Endothelial cell (in vitro differentiated cells): ENCODE measurements at regions not wholly inside any gene's neighbourhood (a gene's known extent, or its start where the extent isn't known, plus 50 kb on each side); places are given as distances from the start of the nearest gene placed in this dataset.

Source experiments
- DNase-seq: peaks from one replicate; pipeline ENCODE4 v3.0.0; 2021; ENCODE audit warnings: low spot score
- H3K27ac Mint-ChIP-seq: one replicate; pipeline ENCODE4 v1.8.0; 2021; ENCODE audit warnings: mixed read lengths, inconsistent platforms; ENCODE audit not compliant: unreplicated experiment
- H3K27me3 Mint-ChIP-seq: one replicate; pipeline ENCODE4 v1.8.0; 2021; ENCODE audit warnings: mild to moderate bottlenecking, moderate library complexity, mixed read lengths, inconsistent platforms; ENCODE audit not compliant: unreplicated experiment
- H3K36me3 Mint-ChIP-seq: one replicate; pipeline ENCODE4 v1.8.0; 2021; ENCODE audit warnings: mild to moderate bottlenecking, low read depth, mixed read lengths, inconsistent platforms; ENCODE audit not compliant: unreplicated experiment
- H3K4me1 Mint-ChIP-seq: one replicate; pipeline ENCODE4 v1.8.0; 2021; ENCODE audit warnings: mild to moderate bottlenecking, mixed read lengths, inconsistent platforms; ENCODE audit not compliant: unreplicated experiment
- H3K4me3 Mint-ChIP-seq: one replicate; pipeline ENCODE4 v1.8.0; 2021; ENCODE audit warnings: mild to moderate bottlenecking, mixed read lengths, inconsistent platforms; ENCODE audit not compliant: unreplicated experiment
- H3K9me3 Mint-ChIP-seq: one replicate; pipeline ENCODE4 v1.8.0; 2021; ENCODE audit warnings: mixed read lengths, inconsistent platforms; ENCODE audit not compliant: unreplicated experiment
- CTCF ChIP-seq: fragments of 200-600 bp; sonication (generic); IDR thresholded peaks from one replicate; pipeline ENCODE4 v1.5.0; 2021; ENCODE audit warnings: antibody characterized with exemption; ENCODE audit not compliant: unreplicated experiment

GRCh38 chr10:65130162-65130758 is 1609.1 kb downstream of the REEP3 start:
- H3K36me3 Mint-ChIP-seq: no peaks in the 10 kb centered on the region
- no peak for TF ChIP-seq CTCF
- no peaks in the 10 kb centered on the region for H3K9me3 Mint-ChIP-seq
- H3K4me3 Mint-ChIP-seq: no peak overlapping the region
- no peaks in the 10 kb centered on the region for H3K4me1 Mint-ChIP-seq
- DNase-seq: no peak
- no peaks in the 10 kb centered on the region for H3K27me3 Mint-ChIP-seq
- H3K27ac Mint-ChIP-seq: no peak overlapping the region

GRCh38 chr10:65133652-65134051 is 1612.5 kb downstream of the REEP3 start:
- Mint-ChIP-seq H3K4me3 (no peak overlapping the region), H3K36me3 (no peaks in the 10 kb centered on the region), H3K4me1 (no peaks in the 10 kb centered on the region), H3K27me3 (no peaks in the 10 kb centered on the region), H3K9me3 (no peaks in the 10 kb centered on the region), H3K27ac (no peak overlapping the region)
- no peak for DNase-seq
- no peak for TF ChIP-seq CTCF

GRCh38 chr10:65135508-65135907 is 1614.3 kb downstream of the REEP3 start:
- no peak overlapping the region for H3K27ac Mint-ChIP-seq
- no peaks in the 10 kb centered on the region for H3K27me3 Mint-ChIP-seq
- no peaks in the 10 kb centered on the region for H3K9me3 Mint-ChIP-seq
- H3K4me1 Mint-ChIP-seq: no peaks in the 10 kb centered on the region
- DNase-seq: no peak
- no peak overlapping the region for H3K4me3 Mint-ChIP-seq
- no peak for TF ChIP-seq CTCF
- H3K36me3 Mint-ChIP-seq: no peaks in the 10 kb centered on the region

GRCh38 chr10:65142641-65143435 is 1621.6 kb downstream of the REEP3 start:
- Mint-ChIP-seq H3K27ac (no peak overlapping the region), H3K4me1 (no peaks in the 10 kb centered on the region), H3K27me3 (no peaks in the 10 kb centered on the region), H3K4me3 (no peak overlapping the region), H3K9me3 (no peaks in the 10 kb centered on the region), H3K36me3 (no peaks in the 10 kb centered on the region)
- no peak for DNase-seq
- TF ChIP-seq CTCF: no peak

- no peaks in the 10 kb centered on the region for H3K9me3 Mint-ChIP-seq
- TF ChIP-seq CTCF: no peak
These were observed 1622.5 kb downstream of the REEP3 start for GRCh38 chr10:65143723-65144122.

More at GRCh38 chr10:65143723-65144122, 1622.5 kb downstream of the REEP3 start:
- no peaks in the 10 kb centered on the region for H3K36me3 Mint-ChIP-seq
- H3K4me3 Mint-ChIP-seq: no peak overlapping the region
- H3K4me1 Mint-ChIP-seq: no peaks in the 10 kb centered on the region
- H3K27ac Mint-ChIP-seq: no peak overlapping the region
- DNase-seq: no peak
- no peaks in the 10 kb centered on the region for H3K27me3 Mint-ChIP-seq
